SK-N-SH (cell line): ENCODE measurements at regions not wholly inside any gene's neighbourhood (a gene's known extent, or its start where the extent isn't known, plus 50 kb on each side); places are given as distances from the start of the nearest gene placed in this dataset.

Experiments used
- CTCF ChIP-seq: fragments of 200-600 bp; sonication (generic); IDR thresholded peaks from 2 replicates; pipeline ENCODE4 v1.6.1; 2017; ENCODE audit warnings: antibody characterized with exemption, mild to moderate bottlenecking, moderate library complexity
- ELF1 ChIP-seq: IDR thresholded peaks from 2 replicates; pipeline ENCODE4 v1.4.0; 2012
- EP300 ChIP-seq, 2 experiments: IDR thresholded peaks; 2 replicates each; pipeline versions ENCODE4 v1.4.0 to v1.6.1; 2012; ENCODE audit warnings: borderline replicate concordance in 1 of 2, low read depth in 1 of 2, low read length in 1 of 2
- FOSL2 ChIP-seq: IDR thresholded peaks from 2 replicates; pipeline ENCODE4 v1.4.0; 2012; ENCODE audit warnings: low read depth, mild to moderate bottlenecking, moderate library complexity, borderline replicate concordance
- NFIC ChIP-seq: IDR thresholded peaks from 2 replicates; pipeline ENCODE4 v1.4.0; 2012; ENCODE audit warnings: borderline replicate concordance
- POLR2AphosphoS5 ChIP-seq: IDR thresholded peaks from 2 replicates; pipeline ENCODE4 v1.6.1; 2012; ENCODE audit warnings: low read depth, low read length
- SMC3 ChIP-seq: IDR thresholded peaks from 2 replicates; pipeline ENCODE4 v1.6.1; 2012; ENCODE audit warnings: low read depth, low read length, improper control_type of control experiment
- YY1 ChIP-seq: IDR thresholded peaks from 2 replicates; pipeline ENCODE4 v1.4.0; 2012; ENCODE audit warnings: low read depth, mild to moderate bottlenecking
- TF ChIP-seq, protein P1 (sequence below): IDR thresholded peaks from 2 replicates; pipeline ENCODE4 v1.4.0; 2012; ENCODE audit warnings: low read depth, borderline replicate concordance

DNA sequence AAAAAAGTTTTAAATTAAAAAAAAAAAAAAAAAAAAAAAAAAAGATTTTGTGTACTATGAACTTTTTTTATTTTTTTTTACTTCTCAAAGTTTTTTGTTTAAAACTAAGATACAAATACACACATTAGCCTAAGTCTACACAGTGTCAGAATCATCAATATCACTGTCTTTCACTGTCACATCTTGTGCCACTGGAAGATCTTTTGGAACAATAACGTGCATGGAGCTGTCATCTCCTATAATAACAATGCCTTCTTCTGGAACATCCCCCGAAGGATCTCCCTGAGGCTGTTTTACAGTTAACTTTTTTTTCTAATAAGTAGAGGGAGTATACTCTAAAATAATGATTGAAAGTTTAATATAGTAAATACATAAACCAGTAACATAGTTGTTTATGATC, 295.7 kb downstream of the KCNJ2 start:
- no peak for TF ChIP-seq CTCF
- TF ChIP-seq ELF1 = no peak
- TF ChIP-seq NFIC = no peak
- TF ChIP-seq EP300 (IDR thresholded peaks at IDR 0.05; ENCODE audit: borderline replicate concordance in 1 of 2, low read depth in 1 of 2, low read length in 1 of 2) = no peak
- no peak for TF ChIP-seq POLR2AphosphoS5
- no peak for TF ChIP-seq FOSL2
- TF ChIP-seq SMC3 = no peak
- TF ChIP-seq, protein P1, sequence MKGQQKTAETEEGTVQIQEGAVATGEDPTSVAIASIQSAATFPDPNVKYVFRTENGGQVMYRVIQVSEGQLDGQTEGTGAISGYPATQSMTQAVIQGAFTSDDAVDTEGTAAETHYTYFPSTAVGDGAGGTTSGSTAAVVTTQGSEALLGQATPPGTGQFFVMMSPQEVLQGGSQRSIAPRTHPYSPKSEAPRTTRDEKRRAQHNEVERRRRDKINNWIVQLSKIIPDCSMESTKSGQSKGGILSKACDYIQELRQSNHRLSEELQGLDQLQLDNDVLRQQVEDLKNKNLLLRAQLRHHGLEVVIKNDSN = no peak
- TF ChIP-seq YY1 = no peak
